Neural progenitor cell (in vitro differentiated cells): ENCODE measurements at regions not wholly inside any gene's neighbourhood (a gene's known extent, or its start where the extent isn't known, plus 50 kb on each side); places are given as distances from the start of the nearest gene placed in this dataset.

Experiments used
- DNase-seq: peaks from one replicate; pipeline ENCODE4 v3.0.0-alpha.2; 2016; ENCODE audit warnings: low spot score
- H2AFZ ChIP-seq: fragments of 200-600 bp; sonication (generic); replicated peaks from 2 replicates; pipeline ENCODE4 v1.6.1; 2016; ENCODE audit warnings: antibody characterized with exemption
- H3F3A ChIP-seq: fragments of 200-600 bp; sonication (generic); 2 replicates; pipeline ENCODE4 v1.6.1; 2016; ENCODE audit warnings: antibody characterized with exemption, low read depth
- H3K27ac ChIP-seq: fragments of 200-600 bp; sonication (generic); 2 replicates; pipeline ENCODE4 v1.5.1; 2016; ENCODE audit warnings: mild to moderate bottlenecking
- H3K27me3 ChIP-seq: fragments of 200-600 bp; sonication (generic); 2 replicates; pipeline ENCODE4 v1.6.1; 2016; ENCODE audit warnings: mild to moderate bottlenecking, moderate library complexity
- H3K36me3 ChIP-seq: fragments of 200-600 bp; sonication (generic); 2 replicates; pipeline ENCODE4 v1.5.1; 2016
- H3K4me1 ChIP-seq: fragments of 200-600 bp; sonication (generic); 2 replicates; pipeline ENCODE4 v1.6.1; 2016; ENCODE audit warnings: mixed run types
- H3K4me2 ChIP-seq: fragments of 200-600 bp; sonication (generic); 2 replicates; pipeline ENCODE4 v1.6.1; 2016
- H3K4me3 ChIP-seq: fragments of 200-600 bp; sonication (generic); 2 replicates; pipeline ENCODE4 v1.5.1; 2016
- H3K79me2 ChIP-seq: fragments of 200-600 bp; sonication (generic); 2 replicates; pipeline ENCODE4 v1.6.1; 2016; ENCODE audit warnings: low read depth
- H3K9ac ChIP-seq: fragments of 200-600 bp; sonication (generic); 2 replicates; pipeline ENCODE4 v1.6.1; 2016
- H3K9me3 ChIP-seq: fragments of 200-600 bp; sonication (generic); 2 replicates; pipeline ENCODE4 v1.5.1; 2016; ENCODE audit warnings: low read depth
- H4K20me1 ChIP-seq: fragments of 200-600 bp; sonication (generic); 2 replicates; pipeline ENCODE4 v1.6.1; 2016; ENCODE audit warnings: low read depth
- H3K27ac Mint-ChIP-seq: 3 replicates; pipeline ENCODE4 v1.8.0; 2021; ENCODE audit warnings: mixed read lengths
- H3K27me3 Mint-ChIP-seq: 2 replicates; pipeline ENCODE4 v1.8.0; 2022; ENCODE audit warnings: low read depth, mild to moderate bottlenecking, inconsistent platforms, moderate library complexity, mixed read lengths; ENCODE audit not compliant: insufficient read depth
- H3K36me3 Mint-ChIP-seq: 3 replicates; pipeline ENCODE4 v1.8.0; 2021; ENCODE audit warnings: mixed read lengths
- H3K4me1 Mint-ChIP-seq: 3 replicates; pipeline ENCODE4 v1.8.0; 2021; ENCODE audit warnings: mixed read lengths
- H3K4me3 Mint-ChIP-seq: 3 replicates; pipeline ENCODE4 v1.8.0; 2021; ENCODE audit warnings: mild to moderate bottlenecking, moderate library complexity, mixed read lengths
- H3K9me3 Mint-ChIP-seq: 3 replicates; pipeline ENCODE4 v1.8.0; 2020; ENCODE audit warnings: mixed read lengths
- EZH2 ChIP-seq: fragments of 200-600 bp; sonication (generic); IDR thresholded peaks from 2 replicates; pipeline ENCODE4 v1.6.1; 2017; ENCODE audit warnings: antibody characterized with exemption, mild to moderate bottlenecking, moderate library complexity
- EZH2phosphoT487 ChIP-seq: fragments of 200-600 bp; sonication (generic); IDR thresholded peaks from 2 replicates; pipeline ENCODE4 v1.6.1; 2017; ENCODE audit warnings: antibody characterized with exemption
- TF ChIP-seq, protein P1 (sequence below): fragments of 200-600 bp; sonication (generic); IDR thresholded peaks from 2 replicates; pipeline ENCODE4 v1.5.1; 2017; ENCODE audit warnings: antibody characterized with exemption, mild to moderate bottlenecking

DNA sequence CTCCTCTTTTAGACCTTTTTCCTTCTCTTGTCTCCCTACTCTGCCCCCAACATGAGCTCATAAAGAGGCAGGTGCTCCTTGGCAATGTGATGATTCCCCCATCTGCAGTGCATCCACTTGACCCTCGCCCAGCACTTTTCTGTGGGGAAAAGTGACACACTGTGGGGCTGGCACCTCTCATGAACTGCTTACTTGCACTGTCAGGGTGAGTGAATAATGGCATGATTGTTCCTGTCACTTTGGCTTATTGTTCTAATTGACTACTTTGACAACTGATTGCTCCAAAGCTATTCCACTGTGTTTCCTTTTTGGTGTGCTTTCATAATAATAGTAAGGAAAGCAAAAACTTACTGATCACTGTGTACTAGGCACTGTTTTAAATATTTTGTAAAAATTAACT, 253.3 kb upstream of the SUCLG2 start:
- Mint-ChIP-seq H3K4me3 (no peak overlapping the region), H3K27me3 (no peaks in the 10 kb centered on the region), H3K4me1 (no peaks in the 10 kb centered on the region), H3K36me3 (no peaks in the 10 kb centered on the region), H3K9me3 (no peaks in the 10 kb centered on the region), H3K27ac (no peak overlapping the region)
- Histone ChIP-seq H3K79me2 (no peaks in the 10 kb centered on the region), H4K20me1 (no peaks in the 10 kb centered on the region), H3K4me1 (no peaks in the 10 kb centered on the region), H3K4me3 (no peak overlapping the region), H3K4me2 (no peak overlapping the region), H3K27ac (no peak overlapping the region), H3K36me3 (no peaks in the 10 kb centered on the region), H3K9ac (no peak overlapping the region), H3F3A (no peaks in the 10 kb centered on the region), H3K27me3 (no peaks in the 10 kb centered on the region), H2AFZ (no peak overlapping the region), H3K9me3 (no peaks in the 10 kb centered on the region)
- no peak for DNase-seq
- TF ChIP-seq, protein P1, sequence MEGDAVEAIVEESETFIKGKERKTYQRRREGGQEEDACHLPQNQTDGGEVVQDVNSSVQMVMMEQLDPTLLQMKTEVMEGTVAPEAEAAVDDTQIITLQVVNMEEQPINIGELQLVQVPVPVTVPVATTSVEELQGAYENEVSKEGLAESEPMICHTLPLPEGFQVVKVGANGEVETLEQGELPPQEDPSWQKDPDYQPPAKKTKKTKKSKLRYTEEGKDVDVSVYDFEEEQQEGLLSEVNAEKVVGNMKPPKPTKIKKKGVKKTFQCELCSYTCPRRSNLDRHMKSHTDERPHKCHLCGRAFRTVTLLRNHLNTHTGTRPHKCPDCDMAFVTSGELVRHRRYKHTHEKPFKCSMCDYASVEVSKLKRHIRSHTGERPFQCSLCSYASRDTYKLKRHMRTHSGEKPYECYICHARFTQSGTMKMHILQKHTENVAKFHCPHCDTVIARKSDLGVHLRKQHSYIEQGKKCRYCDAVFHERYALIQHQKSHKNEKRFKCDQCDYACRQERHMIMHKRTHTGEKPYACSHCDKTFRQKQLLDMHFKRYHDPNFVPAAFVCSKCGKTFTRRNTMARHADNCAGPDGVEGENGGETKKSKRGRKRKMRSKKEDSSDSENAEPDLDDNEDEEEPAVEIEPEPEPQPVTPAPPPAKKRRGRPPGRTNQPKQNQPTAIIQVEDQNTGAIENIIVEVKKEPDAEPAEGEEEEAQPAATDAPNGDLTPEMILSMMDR: no peak
- TF ChIP-seq EZH2phosphoT487 (no peak), EZH2 (no peak)

DNA sequence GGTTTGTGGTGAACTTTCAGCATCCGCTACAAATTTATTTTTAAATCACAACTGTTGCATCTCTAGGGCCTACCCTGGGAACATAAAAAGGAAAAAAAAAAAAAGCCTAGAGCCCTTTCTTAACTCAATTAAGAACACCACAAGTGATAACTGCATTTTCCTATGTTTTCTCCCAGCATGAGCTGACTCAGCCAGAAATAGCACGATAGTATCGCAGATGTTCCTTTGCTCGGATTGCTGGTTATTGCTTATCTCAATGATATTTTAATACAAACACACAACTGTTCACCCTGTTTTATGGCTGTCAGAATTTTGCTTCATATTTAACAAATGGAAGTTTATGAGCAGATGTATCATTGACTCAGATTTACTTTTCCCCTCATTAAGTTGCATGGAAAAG, 251.8 kb upstream of the SUCLG2 start:
- H3K27me3 ChIP-seq: no peaks in the 10 kb centered on the region
- Mint-ChIP-seq H3K9me3 (no peaks in the 10 kb centered on the region), H3K27me3 (no peaks in the 10 kb centered on the region), H3K4me3 (no peak overlapping the region), H3K4me1 (no peaks in the 10 kb centered on the region), H3K36me3 (no peaks in the 10 kb centered on the region), H3K27ac (no peak overlapping the region)
- no peak overlapping the region for H3K27ac ChIP-seq
- no peak overlapping the region for H3K4me3 ChIP-seq
- H3K9ac ChIP-seq: no peak overlapping the region
- TF ChIP-seq EZH2phosphoT487 (no peak), EZH2 (no peak)
- TF ChIP-seq, protein P1: no peak
- DNase-seq: no peak
- H4K20me1 ChIP-seq: no peaks in the 10 kb centered on the region
- H3K79me2 ChIP-seq: no peaks in the 10 kb centered on the region
- H3K9me3 ChIP-seq: no peaks in the 10 kb centered on the region
- no peaks in the 10 kb centered on the region for H3F3A ChIP-seq
- H3K4me1 ChIP-seq: no peaks in the 10 kb centered on the region
- H3K36me3 ChIP-seq: no peaks in the 10 kb centered on the region
- H2AFZ ChIP-seq: no peak overlapping the region
- H3K4me2 ChIP-seq: no peak overlapping the region

DNA sequence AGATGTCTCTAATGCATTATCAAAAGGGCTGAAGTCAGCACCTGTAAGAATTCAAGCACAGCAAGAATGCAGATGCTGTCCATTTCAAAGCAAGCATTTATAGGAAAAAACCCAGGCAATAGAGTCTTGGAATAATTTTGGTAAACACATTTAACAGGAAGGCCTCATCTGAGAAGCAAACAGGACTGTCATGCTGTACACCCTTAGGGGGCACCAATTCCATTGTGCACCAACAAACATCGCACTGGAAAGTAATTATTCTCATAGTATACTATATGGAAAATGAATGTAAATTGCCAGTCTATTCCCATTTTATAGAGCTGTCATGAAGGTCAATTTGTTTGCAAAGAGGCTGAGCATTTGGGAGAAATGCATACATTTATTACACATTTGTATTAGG, 247.3 kb upstream of the SUCLG2 start:
- no peak overlapping the region for H3K4me2 ChIP-seq
- no peak overlapping the region for H3K4me3 ChIP-seq
- no peak overlapping the region for H3K27ac ChIP-seq
- H3K36me3 ChIP-seq: no peaks in the 10 kb centered on the region
- H3K9ac ChIP-seq: no peak overlapping the region
- no peaks in the 10 kb centered on the region for H3K4me1 ChIP-seq
- Mint-ChIP-seq H3K4me3 (no peak overlapping the region), H3K27ac (no peak overlapping the region), H3K4me1 (no peaks in the 10 kb centered on the region), H3K36me3 (no peaks in the 10 kb centered on the region), H3K27me3 (no peaks in the 10 kb centered on the region), H3K9me3 (no peaks in the 10 kb centered on the region)
- TF ChIP-seq, protein P1: peak; percentile 57
- no peak for TF ChIP-seq EZH2phosphoT487
- no peaks in the 10 kb centered on the region for H3K27me3 ChIP-seq
- peak; percentile 3 for DNase-seq
- H3K9me3 ChIP-seq: no peaks in the 10 kb centered on the region
- H3K79me2 ChIP-seq: no peaks in the 10 kb centered on the region
- H4K20me1 ChIP-seq: no peaks in the 10 kb centered on the region
- H3F3A ChIP-seq: no peaks in the 10 kb centered on the region
- no peak overlapping the region for H2AFZ ChIP-seq

DNA sequence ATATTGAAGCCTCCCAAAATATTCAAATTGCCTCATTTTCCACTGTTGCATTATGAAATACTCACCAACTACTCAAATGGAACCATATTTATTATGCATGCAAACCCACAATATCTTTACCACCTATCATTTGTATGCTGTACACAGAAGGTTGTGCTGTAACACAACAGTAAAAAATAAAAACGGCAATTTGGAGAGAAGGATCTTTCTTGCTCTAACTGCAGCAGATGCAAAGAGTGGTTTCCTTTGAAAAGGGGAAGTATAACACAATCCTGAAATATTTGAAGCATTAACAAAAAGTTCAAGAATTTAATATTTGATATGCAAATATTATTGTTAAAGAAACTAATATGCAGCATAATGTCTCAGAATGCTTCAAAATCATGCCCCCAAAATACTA, 244.5 kb upstream of the SUCLG2 start:
- H3K4me1 Mint-ChIP-seq: no peaks in the 10 kb centered on the region
- H3K4me3 ChIP-seq: no peak overlapping the region
- H2AFZ ChIP-seq: no peak overlapping the region
- no peak overlapping the region for H3K4me3 Mint-ChIP-seq
- H3K27me3 Mint-ChIP-seq: no peaks in the 10 kb centered on the region
- H3K36me3 ChIP-seq: no peaks in the 10 kb centered on the region
- no peak overlapping the region for H3K27ac ChIP-seq
- no peak overlapping the region for H3K27ac Mint-ChIP-seq
- no peak overlapping the region for H3K9ac ChIP-seq
- H3F3A ChIP-seq: no peaks in the 10 kb centered on the region
- no peaks in the 10 kb centered on the region for H3K36me3 Mint-ChIP-seq
- H3K9me3 ChIP-seq: no peaks in the 10 kb centered on the region
- H3K79me2 ChIP-seq: no peaks in the 10 kb centered on the region
- no peaks in the 10 kb centered on the region for H3K27me3 ChIP-seq
- DNase-seq: no peak
- H3K9me3 Mint-ChIP-seq: no peaks in the 10 kb centered on the region
- TF ChIP-seq, protein P1: no peak
- H3K4me1 ChIP-seq: no peaks in the 10 kb centered on the region
- H3K4me2 ChIP-seq: no peak overlapping the region
- no peaks in the 10 kb centered on the region for H4K20me1 ChIP-seq
